ENCODE measurements at regions not wholly inside any gene's neighbourhood (a gene's known extent, or its start where the extent isn't known, plus 50 kb on each side); places are given as distances from the start of the nearest gene placed in this dataset.

GRCh38 chr9:106751681-106752080, 111.3 kb upstream of the ZNF462 start:
- DNase-seq (ENCODE audit: low read depth), result no peak
- H3K4me3 ChIP-seq (ENCODE audit: low read depth, low read length), result no peak overlapping the region
- TF ChIP-seq CTCF (IDR thresholded peaks at IDR 0.05; ENCODE audit: control insufficient read depth, extremely low read depth, insufficient read depth), result no peak

GRCh38 chr9:106752581-106752980, 110.4 kb upstream of the ZNF462 start:
- no peak for DNase-seq (ENCODE audit: low read depth)
- no peak for TF ChIP-seq CTCF (IDR thresholded peaks at IDR 0.05; ENCODE audit: control insufficient read depth, extremely low read depth, insufficient read depth)
- H3K4me3 ChIP-seq (ENCODE audit: low read depth, low read length), result no peak overlapping the region

GRCh38 chr9:106753155-106753671, 109.8 kb upstream of the ZNF462 start:
- DNase-seq (ENCODE audit: low read depth), result no peak
- TF ChIP-seq CTCF (IDR thresholded peaks at IDR 0.05; ENCODE audit: control insufficient read depth, extremely low read depth, insufficient read depth), result no peak
- H3K4me3 ChIP-seq (ENCODE audit: low read depth, low read length), result no peak overlapping the region

- H3K4me3 ChIP-seq (ENCODE audit: low read depth, low read length), result no peak overlapping the region
- no peak for TF ChIP-seq CTCF (IDR thresholded peaks at IDR 0.05; ENCODE audit: control insufficient read depth, extremely low read depth, insufficient read depth)
- peak; percentile 67 for DNase-seq (ENCODE audit: low read depth)
These were observed 107.2 kb upstream of the ZNF462 start for GRCh38 chr9:106755736-106756135.

GRCh38 chr9:106757514-106757913, 105.5 kb upstream of the ZNF462 start:
- no peak for DNase-seq (ENCODE audit: low read depth)
- no peak overlapping the region for H3K4me3 ChIP-seq (ENCODE audit: low read depth, low read length)
- TF ChIP-seq CTCF (IDR thresholded peaks at IDR 0.05; ENCODE audit: control insufficient read depth, extremely low read depth, insufficient read depth), result no peak

GRCh38 chr9:106758911-106759310, 104.1 kb upstream of the ZNF462 start:
- TF ChIP-seq CTCF (IDR thresholded peaks at IDR 0.05; ENCODE audit: control insufficient read depth, extremely low read depth, insufficient read depth), result no peak
- DNase-seq (ENCODE audit: low read depth), result no peak
- H3K4me3 ChIP-seq (ENCODE audit: low read depth, low read length), result no peak overlapping the region

- no peak for TF ChIP-seq CTCF (IDR thresholded peaks at IDR 0.05; ENCODE audit: control insufficient read depth, extremely low read depth, insufficient read depth)
- no peak overlapping the region for H3K4me3 ChIP-seq (ENCODE audit: low read depth, low read length)
These were observed 101.5 kb upstream of the ZNF462 start for GRCh38 chr9:106761493-106761892.

More at GRCh38 chr9:106761493-106761892, 101.5 kb upstream of the ZNF462 start:
- no peak for DNase-seq (ENCODE audit: low read depth)

Measured in LNCaP clone FGC (cell line).